MM.1S (cell line): ENCODE measurements at regions not wholly inside any gene's neighbourhood (a gene's known extent, or its start where the extent isn't known, plus 50 kb on each side); places are given as distances from the start of the nearest gene placed in this dataset.

Experiments
- DNase-seq: peaks from one replicate; pipeline ENCODE4 v3.0.0-alpha.2; 2015
- H2AFZ ChIP-seq: fragments of 300-600 bp; sonication (generic); 2 replicates; pipeline ENCODE4 v1.6.0; 2016; ENCODE audit warnings: antibody characterized with exemption, low read length
- H3F3A ChIP-seq: fragments of 300-600 bp; sonication (generic); 2 replicates; pipeline ENCODE4 v1.6.1; 2016; ENCODE audit warnings: mild to moderate bottlenecking, antibody characterized with exemption, low read length, moderate library complexity, mixed read lengths; ENCODE audit not compliant: insufficient read depth
- H3K27ac ChIP-seq: fragments of 300-600 bp; sonication (generic); 2 replicates; pipeline ENCODE4 v1.5.1; 2016; ENCODE audit warnings: mild to moderate bottlenecking, low read length
- H3K27me3 ChIP-seq: fragments of 300-600 bp; sonication (generic); replicated peaks from 2 replicates; pipeline ENCODE4 v1.6.0; 2016; ENCODE audit warnings: low read length; ENCODE audit not compliant: insufficient read depth
- H3K36me3 ChIP-seq: fragments of 300-600 bp; sonication (generic); replicated peaks from 2 replicates; pipeline ENCODE4 v1.6.1; 2016; ENCODE audit warnings: mild to moderate bottlenecking, low read length, mixed read lengths; ENCODE audit not compliant: insufficient read depth
- H3K4me1 ChIP-seq: fragments of 300-600 bp; sonication (generic); 2 replicates; pipeline ENCODE4 v1.6.1; 2016; ENCODE audit warnings: low read length, mixed read lengths
- H3K4me2 ChIP-seq: fragments of 300-600 bp; sonication (generic); 2 replicates; pipeline ENCODE4 v1.6.0; 2016; ENCODE audit warnings: low read depth, low read length
- H3K4me3 ChIP-seq: fragments of 300-600 bp; sonication (generic); 2 replicates; pipeline ENCODE4 v1.5.1; 2016; ENCODE audit warnings: low read length, mixed read lengths
- H3K79me2 ChIP-seq: fragments of 300-600 bp; sonication (generic); 2 replicates; pipeline ENCODE4 v1.6.1; 2016; ENCODE audit warnings: mixed run types, low read length, mixed read lengths
- H3K9ac ChIP-seq: fragments of 300-600 bp; sonication (generic); 2 replicates; pipeline ENCODE4 v1.6.1; 2016; ENCODE audit warnings: low read length, mixed read lengths
- H3K9me2 ChIP-seq: fragments of 300-600 bp; sonication (generic); replicated peaks from 2 replicates; pipeline ENCODE4 v1.6.1; 2016; ENCODE audit warnings: mild to moderate bottlenecking, low read length, mixed read lengths; ENCODE audit not compliant: insufficient read depth
- H3K9me3 ChIP-seq: fragments of 300-600 bp; sonication (generic); replicated peaks from 2 replicates; pipeline ENCODE4 v1.6.1; 2016; ENCODE audit warnings: mild to moderate bottlenecking, low read length, mixed read lengths; ENCODE audit not compliant: insufficient read depth
- H4K20me1 ChIP-seq: fragments of 300-600 bp; sonication (generic); 2 replicates; pipeline ENCODE4 v1.6.1; 2016; ENCODE audit warnings: mild to moderate bottlenecking, low read length, moderate library complexity, mixed read lengths; ENCODE audit not compliant: insufficient read depth
- CTCF ChIP-seq: fragments of 300-600 bp; sonication (generic); IDR thresholded peaks from 2 replicates; pipeline ENCODE4 v1.5.1; 2016; ENCODE audit warnings: antibody characterized with exemption, low read length, mixed read lengths
- EZH2 ChIP-seq: fragments of 300-600 bp; sonication (generic); optimal IDR thresholded peaks from 2 replicates; pipeline ENCODE3; 2017; ENCODE audit warnings: low read depth, mild to moderate bottlenecking, antibody characterized with exemption, low read length, mixed read lengths
- EZH2phosphoT487 ChIP-seq: fragments of 300-600 bp; sonication (generic); IDR thresholded peaks from 2 replicates; pipeline ENCODE4 v1.6.1; 2018; ENCODE audit warnings: antibody characterized with exemption, low read length

- no peaks in the 10 kb centered on the region for H4K20me1 ChIP-seq
- no peaks in the 10 kb centered on the region for H3K79me2 ChIP-seq
- TF ChIP-seq EZH2phosphoT487 = no peak
- TF ChIP-seq EZH2 = no peak
- no peak for TF ChIP-seq CTCF
- H3K9me2 ChIP-seq = no peaks in the 10 kb centered on the region
- no peaks in the 10 kb centered on the region for H3K27me3 ChIP-seq
- H3K4me3 ChIP-seq = no peak overlapping the region
- no peak overlapping the region for H3K27ac ChIP-seq
- no peaks in the 10 kb centered on the region for H3K4me1 ChIP-seq
- no peak for DNase-seq
- no peaks in the 10 kb centered on the region for H3K36me3 ChIP-seq
- no peaks in the 10 kb centered on the region for H3K9me3 ChIP-seq
- H3K4me2 ChIP-seq = no peak overlapping the region
- H3F3A ChIP-seq = no peaks in the 10 kb centered on the region
- no peak overlapping the region for H2AFZ ChIP-seq
- no peak overlapping the region for H3K9ac ChIP-seq
These were observed 351.6 kb downstream of the GPM6A start for GRCh38 chr4:175460414-175460813.

GRCh38 chr4:175469514-175469913 lies 342.6 kb downstream of the GPM6A start:
- H2AFZ ChIP-seq = no peak overlapping the region

GRCh38 chr4:175470131-175470530 lies 341.9 kb downstream of the GPM6A start:
- no peak for TF ChIP-seq CTCF
- TF ChIP-seq EZH2 = no peak
- no peak for TF ChIP-seq EZH2phosphoT487
- no peak overlapping the region for H3K4me2 ChIP-seq
- H3K27ac ChIP-seq = no peak overlapping the region

More at GRCh38 chr4:175469514-175469913, 342.6 kb downstream of the GPM6A start:
- Histone ChIP-seq H3K4me3 (no peak overlapping the region), H3K79me2 (no peaks in the 10 kb centered on the region), H3K4me2 (no peak overlapping the region), H3K9me3 (no peaks in the 10 kb centered on the region), H3K9me2 (no peaks in the 10 kb centered on the region), H3K27me3 (no peaks in the 10 kb centered on the region), H3K27ac (no peak overlapping the region), H3K9ac (no peak overlapping the region), H3F3A (no peaks in the 10 kb centered on the region), H4K20me1 (no peaks in the 10 kb centered on the region), H3K36me3 (no peaks in the 10 kb centered on the region), H3K4me1 (no peaks in the 10 kb centered on the region)
- no peak for TF ChIP-seq CTCF
- TF ChIP-seq EZH2 = no peak
- no peak for TF ChIP-seq EZH2phosphoT487
- no peak for DNase-seq

More at GRCh38 chr4:175470131-175470530, 341.9 kb downstream of the GPM6A start:
- H3K79me2 ChIP-seq = no peaks in the 10 kb centered on the region
- H3K4me1 ChIP-seq = no peaks in the 10 kb centered on the region
- H3K4me3 ChIP-seq = no peak overlapping the region
- H3K9me2 ChIP-seq = no peaks in the 10 kb centered on the region
- no peaks in the 10 kb centered on the region for H3K27me3 ChIP-seq
- no peaks in the 10 kb centered on the region for H3K9me3 ChIP-seq
- no peaks in the 10 kb centered on the region for H3K36me3 ChIP-seq
- H3K9ac ChIP-seq = no peak overlapping the region
- no peaks in the 10 kb centered on the region for H3F3A ChIP-seq
- no peak overlapping the region for H2AFZ ChIP-seq
- no peak for DNase-seq
- no peaks in the 10 kb centered on the region for H4K20me1 ChIP-seq
